Amygdala (tissue), 56 donors: ENCODE measurements at regions not wholly inside any gene's neighbourhood (a gene's known extent, or its start where the extent isn't known, plus 50 kb on each side); places are given as distances from the start of the nearest gene placed in this dataset.
A peak's percentile ranks its signal among the peaks of the same experiment; 100 is the strongest.

ENCODE experiments used
- DNase-seq, 56 donors: peaks; one replicate each; lab custom pipeline; 2025; lab: John Stamatoyannopoulos, UW

- no peak for DNase-seq
These were observed 132.4 kb upstream of the ST6GAL2 start for GRCh38 chr2:107018366-107018765.

- no peak for DNase-seq
These were observed 134.4 kb upstream of the ST6GAL2 start for GRCh38 chr2:107020392-107020791.

- DNase-seq: no peak
These were observed 138.3 kb upstream of the ST6GAL2 start for GRCh38 chr2:107024269-107024668.

DNA sequence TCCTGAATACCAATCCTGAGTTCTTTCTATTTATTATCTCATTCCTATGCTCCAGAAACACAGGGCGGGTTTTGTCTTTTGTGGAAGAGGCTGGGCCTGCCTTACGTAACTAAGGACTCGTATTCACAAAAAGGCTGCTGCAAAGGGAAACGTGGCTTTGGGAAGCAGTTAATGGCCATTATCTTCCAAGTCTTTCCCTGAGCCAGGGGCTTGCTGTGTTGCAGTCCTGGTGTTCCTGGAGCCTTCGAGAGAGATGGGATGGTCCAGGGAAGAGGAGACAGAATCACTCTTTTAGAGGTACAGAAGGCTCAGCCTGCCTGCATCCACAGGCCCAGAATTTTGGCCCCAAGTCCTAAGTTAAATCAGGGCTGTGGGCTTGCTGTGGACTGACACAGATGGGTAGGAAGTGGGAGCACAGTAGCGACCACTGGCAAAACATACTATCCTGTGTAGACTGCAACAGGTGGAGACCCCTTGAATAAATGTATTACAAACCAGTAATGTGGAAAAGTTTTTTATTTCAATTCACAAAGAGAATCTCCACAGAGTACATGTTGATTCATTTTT is 139.4 kb upstream of the ST6GAL2 start:
- DNase-seq: no peak

GRCh38 chr2:107025869-107026380 is 140.0 kb upstream of the ST6GAL2 start:
- no peak for DNase-seq

DNA sequence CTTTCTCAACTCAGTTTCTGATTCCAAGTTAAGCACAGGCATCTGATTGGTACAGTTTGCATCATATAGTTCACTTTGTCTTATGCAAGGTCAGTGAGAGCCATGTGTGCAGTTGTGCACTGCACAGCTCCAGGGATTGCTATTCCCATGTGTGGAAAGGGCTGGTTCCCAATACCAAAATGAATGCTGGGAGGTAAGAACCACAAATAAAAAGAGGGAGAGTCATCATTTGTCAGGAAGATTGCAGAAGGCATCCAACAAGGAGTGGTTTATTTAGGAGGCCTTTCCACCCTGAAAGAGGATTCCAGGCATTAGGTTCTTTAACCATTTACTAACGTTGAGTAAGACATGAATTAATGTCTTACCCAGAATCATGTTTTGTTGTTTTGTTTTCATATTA is 141.2 kb upstream of the ST6GAL2 start:
- no peak for DNase-seq

GRCh38 chr2:107027810-107028209 is 141.8 kb upstream of the ST6GAL2 start:
- no peak for DNase-seq

DNA sequence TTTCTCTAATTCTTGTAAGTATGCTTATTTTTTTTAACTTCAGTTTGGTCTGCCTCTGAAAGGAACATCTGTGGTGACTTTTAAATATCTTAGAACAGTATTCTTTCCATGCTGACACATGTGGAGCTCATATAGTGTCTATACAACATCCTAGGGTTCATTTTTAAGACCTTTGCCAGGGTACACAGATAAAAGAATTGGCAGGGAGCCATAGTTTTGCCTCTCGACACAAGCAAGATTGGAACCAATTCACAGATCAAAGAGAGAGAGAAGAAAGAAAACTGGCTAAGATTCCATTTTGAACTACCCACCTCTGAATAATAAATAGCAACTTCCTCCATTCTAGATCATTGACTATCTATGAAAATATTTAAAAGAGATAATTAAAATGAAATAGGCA is 142.7 kb upstream of the ST6GAL2 start:
- DNase-seq: no peak

- no peak for DNase-seq
These were observed 150.3 kb upstream of the ST6GAL2 start for GRCh38 chr2:107036293-107036692.

DNA sequence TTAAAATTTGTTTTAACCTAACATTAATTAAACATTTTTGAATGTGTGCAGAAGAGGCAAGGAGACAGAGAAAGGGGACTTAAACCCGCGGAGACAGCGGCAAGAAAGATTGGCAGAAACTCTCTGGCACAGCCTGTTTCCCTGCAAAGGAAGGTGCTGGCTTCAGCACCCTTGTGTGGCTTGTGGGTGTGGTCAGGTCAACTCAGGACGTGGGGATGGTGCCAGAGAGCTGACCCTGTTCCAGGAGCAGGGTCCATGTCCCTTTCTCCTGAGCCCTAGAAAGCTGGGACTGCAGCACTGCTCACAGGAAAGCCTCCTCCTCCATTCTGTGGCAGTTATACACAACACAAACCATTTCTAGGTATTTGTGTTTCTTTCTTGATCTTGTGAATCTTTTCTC is 176.2 kb upstream of the ST6GAL2 start:
- peak in 1 of 56 donors; percentile 1 for DNase-seq

- no peak for DNase-seq
These were observed 176.7 kb upstream of the ST6GAL2 start for GRCh38 chr2:107062599-107063220.

- no peak for DNase-seq
These were observed 177.3 kb upstream of the ST6GAL2 start for GRCh38 chr2:107063228-107063627.

GRCh38 chr2:107064750-107065149 is 178.8 kb upstream of the ST6GAL2 start:
- no peak for DNase-seq

- DNase-seq: no peak
These were observed 182.3 kb upstream of the ST6GAL2 start for GRCh38 chr2:107068069-107068916.

GRCh38 chr2:107069890-107070289 is 183.9 kb upstream of the ST6GAL2 start:
- no peak for DNase-seq

DNA sequence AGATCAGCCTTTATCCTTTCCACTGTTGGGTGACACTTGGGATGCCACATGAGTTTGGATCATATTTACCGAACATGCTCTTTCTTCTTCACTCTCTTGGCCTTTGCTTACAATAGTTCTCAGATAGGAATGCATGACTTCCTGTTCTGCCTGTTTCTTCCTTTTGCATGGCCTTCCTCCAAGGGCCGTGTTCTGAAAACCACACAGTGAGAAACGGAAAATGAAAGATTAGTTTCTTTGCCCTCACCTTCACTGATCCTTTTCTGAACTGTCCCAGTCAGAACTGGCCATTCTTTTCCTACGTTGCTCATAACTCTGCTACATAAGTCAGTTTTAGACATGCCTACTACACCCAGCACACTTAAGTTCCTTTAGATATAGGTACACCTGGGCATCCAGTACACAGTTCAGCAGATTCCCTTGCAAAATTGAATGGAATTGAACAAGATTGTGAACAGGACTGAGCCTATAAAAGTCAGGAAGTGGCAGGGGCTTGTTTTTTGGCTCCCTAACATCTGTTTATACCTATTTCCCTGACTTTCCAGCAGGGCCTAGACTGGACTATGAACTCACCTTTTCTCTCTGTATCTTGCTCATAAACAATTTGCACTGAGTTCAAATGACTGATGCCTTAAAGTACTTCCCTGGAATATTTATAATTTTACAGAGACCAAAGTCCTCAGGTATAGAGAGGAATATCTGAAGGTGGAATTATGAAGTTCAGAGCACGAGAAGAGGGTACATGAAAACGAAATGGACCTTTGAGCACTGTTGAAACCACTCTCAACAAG is 186.4 kb upstream of the ST6GAL2 start:
- no peak for DNase-seq

DNA sequence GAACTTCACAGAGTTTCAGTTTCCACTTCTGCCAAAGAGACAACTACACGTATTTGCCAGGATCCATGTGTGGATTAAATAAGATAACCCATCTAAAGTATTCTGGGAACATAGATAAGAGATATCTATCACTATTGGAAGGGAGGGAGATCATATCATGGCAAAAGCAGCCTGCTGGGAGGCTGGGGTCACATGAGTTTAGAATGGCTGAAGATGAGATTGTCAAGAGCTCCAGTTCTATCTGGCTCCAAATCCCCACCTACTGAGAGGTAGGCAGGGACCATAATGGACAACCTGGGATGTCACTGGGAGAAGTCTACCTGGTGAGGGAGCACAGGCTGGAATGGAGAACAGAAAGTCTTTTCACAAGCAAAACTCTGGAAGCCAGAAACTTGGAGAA is 192.6 kb upstream of the ST6GAL2 start:
- DNase-seq: no peak

GRCh38 chr2:107086497-107086896 is 200.5 kb upstream of the ST6GAL2 start:
- DNase-seq: no peak

DNA sequence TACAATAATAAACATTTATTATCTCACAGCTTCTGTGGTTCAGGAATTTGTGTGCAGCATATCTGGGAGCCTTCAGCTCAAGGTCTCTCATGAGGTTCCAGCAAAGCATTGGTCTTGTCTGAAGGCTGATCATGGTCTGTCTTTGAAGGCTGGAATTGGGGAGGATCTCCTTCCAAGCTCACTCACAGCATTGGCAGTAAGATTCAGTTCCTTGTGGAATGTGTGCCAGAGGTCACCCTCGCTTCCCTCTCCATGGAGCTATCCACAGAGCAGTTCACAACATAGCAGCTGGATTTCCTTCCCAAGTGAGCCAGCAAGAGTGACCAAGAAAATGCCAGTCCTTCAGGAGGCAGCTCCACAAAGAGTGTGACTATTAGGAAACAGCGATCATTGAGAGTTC is 202.2 kb upstream of the ST6GAL2 start:
- no peak for DNase-seq

DNA sequence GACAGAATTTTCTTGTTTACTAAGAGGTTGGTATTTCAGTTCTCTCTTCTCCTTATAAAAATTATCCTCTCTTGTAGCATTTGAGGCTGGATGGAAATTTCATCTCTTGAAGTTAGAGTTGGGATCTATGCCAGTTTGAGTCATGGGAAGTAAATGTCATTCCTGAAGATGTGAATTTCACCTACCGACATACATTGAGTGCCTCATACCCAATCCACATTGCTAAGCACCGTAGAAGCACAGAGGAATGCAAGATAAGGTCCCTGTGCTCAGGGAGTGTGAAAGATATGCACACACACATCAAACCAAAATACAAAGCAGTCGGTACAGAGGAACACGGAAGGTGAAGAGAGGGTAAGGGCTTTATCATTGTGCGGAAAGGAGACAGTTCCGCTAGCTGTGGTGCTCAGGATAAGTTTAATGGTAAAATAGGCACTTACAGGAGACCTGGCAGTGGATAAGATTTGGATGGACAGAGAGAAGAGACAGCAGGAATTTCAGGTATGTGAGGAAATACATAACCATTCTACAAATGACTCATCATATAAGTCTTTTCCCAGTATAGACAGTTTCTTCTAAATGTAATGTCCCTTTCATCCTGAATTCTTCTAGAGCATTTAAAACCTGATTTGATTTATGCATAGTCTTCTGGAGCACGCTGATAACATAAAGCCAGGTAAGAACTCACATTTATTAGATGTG is 205.3 kb upstream of the ST6GAL2 start:
- no peak for DNase-seq
